Prostate gland (tissue), 2 donors: ENCODE measurements at regions not wholly inside any gene's neighbourhood (a gene's known extent, or its start where the extent isn't known, plus 50 kb on each side); places are given as distances from the start of the nearest gene placed in this dataset.

Experiments used
- DNase-seq: peaks from one replicate; pipeline ENCODE4 v3.0.0-alpha.2; 2019; ENCODE audit warnings: low spot score
- H3K27ac ChIP-seq, 2 donors: fragments of 200-600 bp; sonication (generic); 2 replicates each; pipeline ENCODE4 v1.5.1; 2017 to 2019
- H3K27me3 ChIP-seq: fragments of 200-600 bp; sonication (generic); replicated peaks from 2 replicates; pipeline ENCODE4 v1.5.1; 2019; ENCODE audit not compliant: insufficient read depth
- H3K36me3 ChIP-seq, 2 donors: fragments of 200-600 bp; sonication (generic); 1 replicate in 1 of 2; 2 replicates in 1 of 2; pipeline versions ENCODE4 v1.5.1 to v1.8.1; 2017 to 2019
- H3K4me1 ChIP-seq: fragments of 200-600 bp; sonication (generic); replicated peaks from 2 replicates; pipeline ENCODE4 v1.5.1; 2019
- H3K4me3 ChIP-seq, 2 donors: fragments of 200-600 bp; sonication (generic); 2 replicates each; pipeline ENCODE4 v1.5.1; 2017 to 2019
- H3K9me3 ChIP-seq: fragments of 200-600 bp; sonication (generic); 2 replicates; pipeline ENCODE4 v1.5.1; 2017
- POLR2A ChIP-seq: fragments of 450-650 bp; IDR thresholded peaks from one replicate; pipeline ENCODE4 v1.6.1; 2016; ENCODE audit warnings: antibody characterized with exemption, mild to moderate bottlenecking
- POLR2AphosphoS5 ChIP-seq: sonication (generic); formaldehyde crosslinking; IDR thresholded peaks from one replicate; pipeline ENCODE4 v1.6.1; 2017; ENCODE audit warnings: antibody characterized with exemption
- WGBS: methylation state at CpG from one replicate; pipeline ENCODE4 v1.1.5; 2018; 5-methylcytosine and 5-hydroxymethylcytosine counted together
- intact Hi-C: fragments of 100-400 bp; cut with DNase I; formaldehyde crosslinking; loops from one replicate; pipeline ENCODE4 v1.14.2; 2022
- TF ChIP-seq, protein P1 (sequence below), 4 experiments: fragments of 200-600 bp in 2 of 4; fragments of 450-650 bp in 2 of 4; sonication (generic) in 2 of 4; IDR thresholded peaks; 1 replicate in 3 of 4; 2 replicates in 1 of 4; pipeline ENCODE4 v1.5.1; 2016 to 2019; ENCODE audit warnings: antibody characterized with exemption in 4 of 4, mild to moderate bottlenecking in 2 of 4, moderate library complexity in 2 of 4

DNA sequence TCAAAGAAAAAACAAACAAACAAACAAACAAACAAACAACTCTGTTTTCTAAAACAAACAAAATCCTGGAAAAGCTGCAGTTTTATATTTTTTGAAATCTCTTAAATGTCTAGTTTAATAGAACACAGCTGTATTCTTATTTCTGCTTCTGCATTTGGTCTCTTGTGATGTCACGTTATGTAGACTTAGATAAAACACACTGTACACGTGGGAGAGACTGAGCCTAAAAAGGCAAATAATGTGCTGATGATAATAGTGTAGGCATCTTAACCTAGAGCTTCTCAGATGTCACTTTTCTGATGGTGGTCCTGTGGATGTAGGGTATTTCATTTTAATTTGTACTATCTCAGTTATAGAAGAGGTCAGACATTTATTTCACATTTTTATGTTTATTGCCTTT is 261.7 kb downstream of the UTRN start:
- Histone ChIP-seq H3K27me3 (no peaks in the 10 kb centered on the region), H3K27ac (no peak overlapping the region), H3K9me3 (no peaks in the 10 kb centered on the region), H3K36me3 (peaks cover 5% of the 10 kb centered on the region in 2 donors), H3K4me3 (no peak overlapping the region), H3K4me1 (no peaks in the 10 kb centered on the region)
- no peak for DNase-seq
- intact Hi-C loops, result no loop called here
- TF ChIP-seq POLR2A (no peak), POLR2AphosphoS5 (no peak)
- TF ChIP-seq, protein P1, sequence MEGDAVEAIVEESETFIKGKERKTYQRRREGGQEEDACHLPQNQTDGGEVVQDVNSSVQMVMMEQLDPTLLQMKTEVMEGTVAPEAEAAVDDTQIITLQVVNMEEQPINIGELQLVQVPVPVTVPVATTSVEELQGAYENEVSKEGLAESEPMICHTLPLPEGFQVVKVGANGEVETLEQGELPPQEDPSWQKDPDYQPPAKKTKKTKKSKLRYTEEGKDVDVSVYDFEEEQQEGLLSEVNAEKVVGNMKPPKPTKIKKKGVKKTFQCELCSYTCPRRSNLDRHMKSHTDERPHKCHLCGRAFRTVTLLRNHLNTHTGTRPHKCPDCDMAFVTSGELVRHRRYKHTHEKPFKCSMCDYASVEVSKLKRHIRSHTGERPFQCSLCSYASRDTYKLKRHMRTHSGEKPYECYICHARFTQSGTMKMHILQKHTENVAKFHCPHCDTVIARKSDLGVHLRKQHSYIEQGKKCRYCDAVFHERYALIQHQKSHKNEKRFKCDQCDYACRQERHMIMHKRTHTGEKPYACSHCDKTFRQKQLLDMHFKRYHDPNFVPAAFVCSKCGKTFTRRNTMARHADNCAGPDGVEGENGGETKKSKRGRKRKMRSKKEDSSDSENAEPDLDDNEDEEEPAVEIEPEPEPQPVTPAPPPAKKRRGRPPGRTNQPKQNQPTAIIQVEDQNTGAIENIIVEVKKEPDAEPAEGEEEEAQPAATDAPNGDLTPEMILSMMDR (IDR thresholded peaks at IDR 0.05), result no peak
- 50% methylated on average over 2 of the region's 2 CpGs for WGBS

DNA sequence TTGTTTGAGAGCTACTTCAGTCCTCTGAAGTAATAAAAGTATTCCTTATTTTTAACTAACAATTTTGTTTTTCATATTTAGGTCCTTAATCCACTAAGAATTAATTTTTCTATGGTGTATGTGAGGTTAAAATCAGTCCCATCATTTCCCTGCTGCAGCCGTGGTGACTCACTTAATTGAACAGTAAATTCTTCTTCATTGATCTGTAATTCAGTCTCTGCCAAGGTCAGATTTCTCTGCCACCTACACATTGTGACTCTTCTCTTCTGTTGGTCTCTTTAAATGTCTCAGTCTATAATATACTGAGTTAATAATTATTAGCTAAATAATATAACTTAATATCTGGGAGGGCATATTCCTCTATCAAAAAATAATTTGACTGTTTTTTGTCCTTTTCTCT is 262.3 kb downstream of the UTRN start:
- no peaks in the 10 kb centered on the region for H3K4me1 ChIP-seq
- no peak overlapping the region for H3K4me3 ChIP-seq
- intact Hi-C loops, result no loop called here
- DNase-seq, result no peak
- no peak overlapping the region for H3K27ac ChIP-seq
- H3K9me3 ChIP-seq, result no peaks in the 10 kb centered on the region
- WGBS, result 58% methylated on average over 1 of the region's 1 CpG
- no peaks in the 10 kb centered on the region for H3K27me3 ChIP-seq
- TF ChIP-seq POLR2A (no peak), POLR2AphosphoS5 (no peak)
- TF ChIP-seq, protein P1 (IDR thresholded peaks at IDR 0.05), result no peak
- peaks cover 5% of the 10 kb centered on the region in 2 donors for H3K36me3 ChIP-seq

DNA sequence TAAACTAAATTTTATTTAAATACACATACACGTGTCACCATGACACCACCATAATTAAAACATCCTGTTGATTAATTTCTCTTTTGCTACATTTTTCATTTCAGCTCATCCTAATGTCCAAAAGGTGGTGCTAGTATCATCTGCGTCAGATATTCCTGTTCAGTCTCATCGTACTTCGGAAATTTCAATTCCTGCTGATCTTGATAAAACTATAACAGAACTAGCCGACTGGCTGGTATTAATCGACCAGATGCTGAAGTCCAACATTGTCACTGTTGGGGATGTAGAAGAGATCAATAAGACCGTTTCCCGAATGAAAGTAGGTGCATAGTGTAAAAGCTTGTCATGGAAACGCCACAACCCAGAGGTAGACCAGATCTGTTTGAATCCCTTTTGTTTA is 263.4 kb downstream of the UTRN start:
- Histone ChIP-seq H3K4me3 (no peak overlapping the region), H3K27me3 (no peaks in the 10 kb centered on the region), H3K36me3 (peaks cover 5% of the 10 kb centered on the region in 2 donors), H3K4me1 (no peaks in the 10 kb centered on the region), H3K9me3 (no peaks in the 10 kb centered on the region), H3K27ac (no peak overlapping the region)
- intact Hi-C loops, result no loop called here
- TF ChIP-seq POLR2AphosphoS5 (no peak), POLR2A (no peak)
- TF ChIP-seq, protein P1 (IDR thresholded peaks at IDR 0.05), result no peak
- DNase-seq, result no peak
- WGBS, result 86% methylated on average over 9 of the region's 9 CpGs

DNA sequence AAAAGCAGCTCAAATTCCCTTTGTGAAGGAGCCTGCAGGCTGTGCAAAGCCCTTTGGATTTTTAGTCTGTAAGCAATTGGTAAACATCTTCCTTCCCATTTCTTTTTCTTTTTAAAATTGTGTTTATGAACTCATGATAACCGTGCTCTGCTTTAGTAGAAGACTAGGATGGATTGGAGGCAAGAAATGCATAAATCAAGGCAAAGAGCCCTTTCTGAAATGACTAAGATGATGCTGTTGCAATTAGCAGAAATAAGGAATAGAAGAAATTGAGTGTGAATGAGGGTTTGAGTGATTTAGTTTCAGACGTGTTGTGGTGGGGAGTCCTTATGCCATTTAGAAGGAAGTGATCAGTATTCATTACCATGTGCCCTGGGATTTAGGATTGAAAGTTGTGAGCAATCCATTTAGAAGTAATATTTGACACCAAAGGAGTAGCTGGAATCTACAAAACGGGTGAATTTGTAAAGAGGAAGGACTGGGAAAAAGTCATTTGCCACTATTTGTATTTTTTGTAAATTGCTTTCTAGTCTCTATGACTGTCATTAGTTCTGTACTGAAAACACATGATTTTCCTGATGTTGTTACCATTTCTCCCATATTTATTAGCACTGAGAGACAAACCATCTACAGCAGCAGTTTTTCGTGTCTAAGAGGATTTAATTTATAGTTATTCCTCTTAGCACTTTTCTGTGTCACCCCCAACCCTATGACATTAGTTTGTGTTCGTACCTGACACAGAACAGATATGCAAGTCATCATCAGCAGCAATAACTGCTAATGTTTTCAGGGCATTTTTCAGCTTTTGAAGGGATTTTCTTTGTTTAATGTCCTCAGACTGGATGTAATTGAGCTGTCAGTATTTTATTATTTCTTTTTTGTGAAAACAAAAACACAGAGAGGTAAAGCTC is 265.0 kb downstream of the UTRN start:
- Histone ChIP-seq H3K9me3 (no peaks in the 10 kb centered on the region), H3K36me3 (peaks cover 0 to 5% of the 10 kb centered on the region in 2 donors), H3K27ac (no peak overlapping the region), H3K4me1 (no peaks in the 10 kb centered on the region), H3K4me3 (no peak overlapping the region), H3K27me3 (no peaks in the 10 kb centered on the region)
- TF ChIP-seq POLR2A (no peak), POLR2AphosphoS5 (no peak)
- TF ChIP-seq, protein P1 (IDR thresholded peaks at IDR 0.05), result no peak
- intact Hi-C loops, result no loop called here
- no peak for DNase-seq
- WGBS, result 87% methylated on average over 5 of the region's 5 CpGs

DNA sequence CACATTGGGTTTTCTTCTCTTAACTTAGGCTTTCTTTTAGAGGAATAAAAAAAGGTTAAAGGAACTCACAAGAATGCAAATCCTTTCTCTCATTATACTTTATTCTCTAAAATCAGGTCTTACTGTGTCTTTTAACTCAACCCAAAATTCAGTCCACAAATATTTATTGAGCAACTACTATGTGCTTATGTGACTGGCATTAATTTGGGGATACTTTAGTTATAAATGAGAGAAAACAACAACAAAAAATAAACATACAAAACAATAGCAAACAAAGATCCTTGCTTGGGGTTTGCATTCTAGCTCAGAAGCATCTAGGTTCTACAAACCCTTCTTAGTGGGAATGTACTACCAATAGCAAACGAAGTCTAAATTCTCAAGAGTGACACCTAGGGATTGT is 266.2 kb downstream of the UTRN start:
- Histone ChIP-seq H3K27me3 (no peaks in the 10 kb centered on the region), H3K9me3 (no peaks in the 10 kb centered on the region), H3K36me3 (peaks cover 0 to 5% of the 10 kb centered on the region in 2 donors), H3K4me1 (no peaks in the 10 kb centered on the region), H3K4me3 (no peak overlapping the region), H3K27ac (no peak overlapping the region)
- no peak for DNase-seq
- 94% methylated on average over 1 of the region's 1 CpG for WGBS
- TF ChIP-seq POLR2A (no peak), POLR2AphosphoS5 (no peak)
- TF ChIP-seq, protein P1 (IDR thresholded peaks at IDR 0.05), result no peak
- intact Hi-C loops, result no loop called here
